Keratinocyte (primary cell): ENCODE measurements at regions not wholly inside any gene's neighbourhood (a gene's known extent, or its start where the extent isn't known, plus 50 kb on each side); places are given as distances from the start of the nearest gene placed in this dataset.
"Not testable (repeated sequence)": the region's sequence is repeated elsewhere in the genome, so short reads cannot be mapped to it uniquely, and the experiment has no call there.

Experiments
- EZH2 ChIP-seq: IDR thresholded peaks from one replicate; pipeline ENCODE4 v1.6.1; 2012; ENCODE audit warnings: inconsistent platforms, mild to moderate bottlenecking, low read length, moderate library complexity
- TF ChIP-seq, protein P1 (sequence below), 3 experiments: IDR thresholded peaks in 1 of 3; conservative IDR thresholded peaks in 1 of 3; optimal IDR thresholded peaks in 1 of 3; 2 replicates in 2 of 3; 3 replicates in 1 of 3; pipeline versions ENCODE3 to v1.5.1; 2011; ENCODE audit warnings: low read length in 3 of 3, mild to moderate bottlenecking in 3 of 3, moderate library complexity in 2 of 3, control low read depth in 1 of 3, inconsistent platforms in 1 of 3; ENCODE audit not compliant: insufficient read depth in 2 of 3; ENCODE audit errors: extremely low read depth in 1 of 3

DNA sequence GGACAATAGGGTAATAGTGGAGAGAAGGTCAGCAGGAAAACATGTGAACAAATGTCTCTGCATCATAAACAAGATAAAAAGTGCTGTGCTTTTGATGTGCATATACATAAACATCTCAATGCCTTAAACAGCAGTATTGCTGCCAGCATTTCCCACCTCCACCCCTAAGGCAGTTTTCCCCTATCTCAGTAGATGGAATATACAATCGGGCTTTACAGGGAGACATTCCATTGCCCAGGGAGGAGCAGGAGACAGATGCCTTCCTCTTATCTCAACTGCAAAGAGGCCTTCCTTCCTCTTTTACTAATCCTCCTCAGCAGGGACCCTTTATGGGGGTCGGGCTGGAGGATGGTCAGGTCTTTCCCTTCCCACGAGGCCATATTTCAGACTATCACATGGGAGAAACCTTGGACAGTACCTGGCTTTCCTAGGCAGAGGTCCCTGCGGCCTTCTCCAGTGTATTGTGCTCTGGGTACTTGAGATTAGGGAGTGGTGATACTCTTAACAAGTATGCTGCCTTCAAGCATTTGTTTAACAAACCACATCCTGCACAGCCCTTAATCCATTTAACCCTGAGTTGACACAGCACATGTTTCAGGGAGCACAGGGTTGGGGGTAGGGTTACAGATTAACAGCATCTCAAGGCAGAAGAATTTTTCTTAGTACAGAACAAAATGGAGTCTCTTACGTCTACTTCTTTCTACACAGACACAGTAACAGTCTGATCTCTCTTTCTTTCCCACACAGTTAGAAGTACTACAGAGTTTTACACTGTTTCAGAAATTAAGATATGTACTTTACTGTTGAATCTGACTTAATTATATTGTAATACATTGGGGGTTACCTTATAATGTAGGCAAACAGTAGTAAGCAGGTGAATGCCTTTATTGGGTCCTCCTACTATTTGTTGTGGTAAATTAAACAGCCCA, 189.4 kb downstream of the ALX1 start:
- TF ChIP-seq, protein P1, sequence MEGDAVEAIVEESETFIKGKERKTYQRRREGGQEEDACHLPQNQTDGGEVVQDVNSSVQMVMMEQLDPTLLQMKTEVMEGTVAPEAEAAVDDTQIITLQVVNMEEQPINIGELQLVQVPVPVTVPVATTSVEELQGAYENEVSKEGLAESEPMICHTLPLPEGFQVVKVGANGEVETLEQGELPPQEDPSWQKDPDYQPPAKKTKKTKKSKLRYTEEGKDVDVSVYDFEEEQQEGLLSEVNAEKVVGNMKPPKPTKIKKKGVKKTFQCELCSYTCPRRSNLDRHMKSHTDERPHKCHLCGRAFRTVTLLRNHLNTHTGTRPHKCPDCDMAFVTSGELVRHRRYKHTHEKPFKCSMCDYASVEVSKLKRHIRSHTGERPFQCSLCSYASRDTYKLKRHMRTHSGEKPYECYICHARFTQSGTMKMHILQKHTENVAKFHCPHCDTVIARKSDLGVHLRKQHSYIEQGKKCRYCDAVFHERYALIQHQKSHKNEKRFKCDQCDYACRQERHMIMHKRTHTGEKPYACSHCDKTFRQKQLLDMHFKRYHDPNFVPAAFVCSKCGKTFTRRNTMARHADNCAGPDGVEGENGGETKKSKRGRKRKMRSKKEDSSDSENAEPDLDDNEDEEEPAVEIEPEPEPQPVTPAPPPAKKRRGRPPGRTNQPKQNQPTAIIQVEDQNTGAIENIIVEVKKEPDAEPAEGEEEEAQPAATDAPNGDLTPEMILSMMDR (optimal IDR thresholded peaks at IDR 0.05 in 1 of 3, IDR thresholded peaks at IDR 0.05 in 1 of 3, conservative IDR thresholded peaks at IDR 0.05 in 1 of 3; ENCODE audit: extremely low read depth in 1 of 3, insufficient read depth in 2 of 3, low read length in 3 of 3), result not testable (repeated sequence)
- TF ChIP-seq EZH2, result not testable (repeated sequence)
